CD8-positive, alpha-beta memory T cell (primary cell): ENCODE measurements at regions not wholly inside any gene's neighbourhood (a gene's known extent, or its start where the extent isn't known, plus 50 kb on each side); places are given as distances from the start of the nearest gene placed in this dataset.
"Not testable (repeated sequence)": the region's sequence is repeated elsewhere in the genome, so short reads cannot be mapped to it uniquely, and the experiment has no call there.

ENCODE experiments used
- CTCF ChIA-PET: fragments of 350-600 bp; sonication (Branson Sonifier 250); formaldehyde crosslinking; loops from one replicate; lab custom pipeline; 2021; ENCODE audit warnings: antibody characterized with exemption; lab: Charles Lee
- POLR2A ChIA-PET: fragments of 350-600 bp; sonication (Branson Sonifier 250); formaldehyde crosslinking; loops from one replicate; lab custom pipeline; 2021; ENCODE audit warnings: antibody characterized with exemption; lab: Charles Lee
- DNase-seq, 5 donors: peaks; one replicate each; pipeline versions ENCODE4 v3.0.0 to v3.0.0-alpha.2; 2020 to 2022; ENCODE audit warnings: mixed read lengths in 1 of 5
- H3K27ac ChIP-seq: one replicate; pipeline ENCODE4 v1.7.0; 2013; ENCODE audit warnings: low read depth, mild to moderate bottlenecking, low read length, moderate library complexity
- H3K27me3 ChIP-seq: 2 replicates; pipeline ENCODE4 v1.7.0; 2013; ENCODE audit warnings: low read length, mild to moderate bottlenecking; ENCODE audit not compliant: insufficient read depth, poor library complexity, severe bottlenecking
- H3K36me3 ChIP-seq: 2 replicates; pipeline ENCODE4 v1.7.0; 2013; ENCODE audit warnings: mild to moderate bottlenecking, low read length, moderate library complexity; ENCODE audit not compliant: insufficient read depth
- H3K4me1 ChIP-seq: 2 replicates; pipeline ENCODE4 v1.7.0; 2013; ENCODE audit warnings: mild to moderate bottlenecking, low read length, moderate library complexity; ENCODE audit not compliant: insufficient read depth
- H3K4me3 ChIP-seq: 2 replicates; pipeline ENCODE4 v1.7.0; 2013; ENCODE audit warnings: mild to moderate bottlenecking, low read length
- H3K9me3 ChIP-seq: 2 replicates; pipeline ENCODE4 v1.7.0; 2013; ENCODE audit warnings: mild to moderate bottlenecking, low read length
- H3K27ac Mint-ChIP-seq, 8 donors: one replicate each; pipeline ENCODE4 v1.8.0; 2020 to 2021; ENCODE audit warnings: mixed read lengths in 8 of 8, mild to moderate bottlenecking in 6 of 8, inconsistent platforms in 3 of 8, moderate library complexity in 3 of 8
- H3K27me3 Mint-ChIP-seq, 2 donors: one replicate each; pipeline ENCODE4 v1.8.0; 2020 to 2021; ENCODE audit warnings: mixed read lengths in 2 of 2, mild to moderate bottlenecking in 1 of 2, moderate library complexity in 1 of 2
- H3K36me3 Mint-ChIP-seq, 3 donors: one replicate each; pipeline ENCODE4 v1.8.0; 2020 to 2021; ENCODE audit warnings: mixed read lengths in 3 of 3, inconsistent platforms in 1 of 3, mild to moderate bottlenecking in 1 of 3
- H3K4me1 Mint-ChIP-seq, 3 donors: one replicate each; pipeline ENCODE4 v1.8.0; 2020 to 2021; ENCODE audit warnings: mixed read lengths in 3 of 3, inconsistent platforms in 1 of 3, mild to moderate bottlenecking in 1 of 3
- H3K4me3 Mint-ChIP-seq, 7 donors: one replicate each; pipeline ENCODE4 v1.8.0; 2020 to 2021; ENCODE audit warnings: mixed read lengths in 7 of 7, mild to moderate bottlenecking in 6 of 7, moderate library complexity in 4 of 7, inconsistent platforms in 2 of 7
- H3K9me3 Mint-ChIP-seq, 5 donors: one replicate each; pipeline ENCODE4 v1.8.0; 2020 to 2022; ENCODE audit warnings: mixed read lengths in 5 of 5, mild to moderate bottlenecking in 3 of 5, moderate library complexity in 2 of 5, inconsistent platforms in 1 of 5

- H3K4me1 Mint-ChIP-seq = no peaks in the 10 kb centered on the region
- no peak overlapping the region for H3K27ac Mint-ChIP-seq
- no peaks in the 10 kb centered on the region for H3K27me3 ChIP-seq
- H3K9me3 ChIP-seq = no peaks in the 10 kb centered on the region
- no peak overlapping the region for H3K27ac ChIP-seq
- peaks cover 3 to 4% of the 10 kb centered on the region in 2 donors for H3K27me3 Mint-ChIP-seq
- H3K36me3 ChIP-seq = no peaks in the 10 kb centered on the region
- no peaks in the 10 kb centered on the region for H3K4me1 ChIP-seq
- POLR2A ChIA-PET = no interaction called here
- CTCF ChIA-PET = no interaction called here
- no peak for DNase-seq
- no peak overlapping the region for H3K4me3 ChIP-seq
- no peak overlapping the region for H3K4me3 Mint-ChIP-seq
- H3K36me3 Mint-ChIP-seq = peaks cover 0 to 1% (median 0%) of the 10 kb centered on the region in 3 donors
- no peaks in the 10 kb centered on the region for H3K9me3 Mint-ChIP-seq
These were observed 209.1 kb upstream of the DAAM1 start for GRCh38 chr14:58979325-58979724.

- Histone ChIP-seq H3K9me3 (no peaks in the 10 kb centered on the region), H3K4me1 (no peaks in the 10 kb centered on the region), H3K27ac (no peak overlapping the region), H3K4me3 (no peak overlapping the region), H3K27me3 (no peaks in the 10 kb centered on the region), H3K36me3 (no peaks in the 10 kb centered on the region)
- Mint-ChIP-seq H3K4me1 (no peaks in the 10 kb centered on the region), H3K36me3 (no peaks in the 10 kb centered on the region), H3K27ac (no peak overlapping the region), H3K9me3 (no peaks in the 10 kb centered on the region), H3K4me3 (no peak overlapping the region), H3K27me3 (peaks cover 4% of the 10 kb centered on the region in 2 donors)
- no peak for DNase-seq
- ChIA-PET POLR2A (no interaction called here), CTCF (no interaction called here)
These were observed 206.6 kb upstream of the DAAM1 start for GRCh38 chr14:58981840-58982239.

- no peaks in the 10 kb centered on the region for H3K36me3 ChIP-seq
- Mint-ChIP-seq H3K36me3 (no peaks in the 10 kb centered on the region), H3K4me3 (no peak overlapping the region), H3K27ac (no peak overlapping the region), H3K9me3 (peaks cover 0 to 6% (median 0%) of the 10 kb centered on the region in 5 donors), H3K4me1 (no peaks in the 10 kb centered on the region), H3K27me3 (peaks cover 4% of the 10 kb centered on the region in 2 donors)
- no peak overlapping the region for H3K27ac ChIP-seq
- no peaks in the 10 kb centered on the region for H3K4me1 ChIP-seq
- no peak for DNase-seq
- no peak overlapping the region for H3K4me3 ChIP-seq
- H3K9me3 ChIP-seq = no peaks in the 10 kb centered on the region
- ChIA-PET CTCF (no interaction called here), POLR2A (no interaction called here)
- no peaks in the 10 kb centered on the region for H3K27me3 ChIP-seq
These were observed 202.7 kb upstream of the DAAM1 start for GRCh38 chr14:58985786-58986185.

GRCh38 chr14:58987591-58987990, 200.9 kb upstream of the DAAM1 start:
- ChIA-PET POLR2A (no interaction called here), CTCF (no interaction called here)
- Mint-ChIP-seq H3K27me3 (peaks cover 3 to 4% of the 10 kb centered on the region in 2 donors), H3K36me3 (no peaks in the 10 kb centered on the region), H3K4me1 (no peaks in the 10 kb centered on the region), H3K9me3 (peaks cover 0 to 6% (median 0%) of the 10 kb centered on the region in 5 donors), H3K27ac (no peak overlapping the region), H3K4me3 (no peak overlapping the region)
- Histone ChIP-seq H3K36me3 (no peaks in the 10 kb centered on the region), H3K27me3 (no peaks in the 10 kb centered on the region), H3K4me1 (no peaks in the 10 kb centered on the region), H3K9me3 (no peaks in the 10 kb centered on the region), H3K27ac (no peak overlapping the region), H3K4me3 (no peak overlapping the region)
- no peak for DNase-seq

GRCh38 chr14:58992935-58993334, 195.5 kb upstream of the DAAM1 start:
- Mint-ChIP-seq H3K4me1 (no peaks in the 10 kb centered on the region), H3K4me3 (no peak overlapping the region), H3K27ac (no peak overlapping the region), H3K27me3 (peaks cover 0 to 3% of the 10 kb centered on the region in 2 donors), H3K36me3 (peaks cover 0 to 1% (median 0%) of the 10 kb centered on the region in 3 donors), H3K9me3 (peaks cover 0 to 8% (median 1%) of the 10 kb centered on the region in 5 donors)
- H3K4me3 ChIP-seq = no peak overlapping the region
- no peaks in the 10 kb centered on the region for H3K36me3 ChIP-seq
- POLR2A ChIA-PET = no interaction called here
- no peak for DNase-seq
- no peaks in the 10 kb centered on the region for H3K9me3 ChIP-seq
- H3K27ac ChIP-seq = no peak overlapping the region
- CTCF ChIA-PET = no interaction called here
- no peaks in the 10 kb centered on the region for H3K27me3 ChIP-seq
- no peaks in the 10 kb centered on the region for H3K4me1 ChIP-seq

DNA sequence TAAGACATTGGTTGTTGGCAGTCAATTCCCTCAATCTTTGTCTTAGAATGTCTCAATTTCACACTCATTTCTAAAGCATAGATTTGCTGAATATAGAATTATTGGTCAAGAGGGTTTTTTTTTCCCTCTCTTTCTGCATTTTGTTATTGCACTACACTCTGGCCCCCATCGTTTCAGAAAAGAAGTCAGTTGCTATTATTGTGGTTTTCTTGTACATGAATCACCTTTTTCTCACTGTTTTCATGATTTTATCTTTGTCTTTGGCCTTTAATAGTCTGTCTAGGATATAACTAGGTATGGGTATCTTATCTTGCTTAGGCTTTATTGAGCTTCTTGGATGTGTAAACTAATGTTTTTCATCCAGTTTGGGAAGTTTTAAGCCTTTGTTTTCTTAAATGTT, 194.3 kb upstream of the DAAM1 start:
- POLR2A ChIA-PET = no interaction called here
- Histone ChIP-seq H3K27ac (no peak overlapping the region), H3K4me1 (no peaks in the 10 kb centered on the region), H3K9me3 (no peaks in the 10 kb centered on the region), H3K4me3 (no peak overlapping the region), H3K36me3 (no peaks in the 10 kb centered on the region), H3K27me3 (no peaks in the 10 kb centered on the region)
- peaks cover 0 to 3% of the 10 kb centered on the region in 2 donors for H3K27me3 Mint-ChIP-seq
- H3K27ac Mint-ChIP-seq = no peak overlapping the region
- peaks cover 0 to 1% (median 0%) of the 10 kb centered on the region in 3 donors for H3K36me3 Mint-ChIP-seq
- no peak for DNase-seq
- CTCF ChIA-PET = no interaction called here
- H3K4me1 Mint-ChIP-seq = no peaks in the 10 kb centered on the region
- H3K4me3 Mint-ChIP-seq = no peak overlapping the region
- peaks cover 0 to 5% (median 1%) of the 10 kb centered on the region in 5 donors for H3K9me3 Mint-ChIP-seq

DNA sequence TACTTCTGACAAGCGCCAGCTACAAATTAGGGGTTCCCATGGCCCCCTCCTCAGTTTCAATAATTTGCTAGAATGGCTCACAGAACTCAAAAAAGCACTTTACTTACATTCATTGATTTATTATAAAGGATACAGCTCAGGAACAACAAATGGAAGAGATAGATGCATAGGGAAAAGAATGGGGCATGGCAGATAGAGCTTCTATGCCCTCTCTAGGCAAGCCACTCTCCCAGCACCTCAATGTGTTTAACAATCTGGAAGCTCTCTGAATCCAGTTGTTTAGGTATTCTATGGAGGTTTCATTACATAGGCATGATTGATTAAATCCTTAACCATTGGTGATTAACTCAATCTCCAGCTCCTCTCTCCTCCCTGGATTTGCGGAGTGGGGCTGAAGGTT, 184.5 kb upstream of the DAAM1 start:
- no peak overlapping the region for H3K27ac ChIP-seq
- no peaks in the 10 kb centered on the region for H3K9me3 ChIP-seq
- H3K4me1 Mint-ChIP-seq = no peaks in the 10 kb centered on the region
- H3K4me3 ChIP-seq = no peak overlapping the region
- no peak for DNase-seq
- no peaks in the 10 kb centered on the region for H3K36me3 Mint-ChIP-seq
- no peaks in the 10 kb centered on the region for H3K27me3 ChIP-seq
- peaks cover 0 to 11% (median 2%) of the 10 kb centered on the region in 5 donors for H3K9me3 Mint-ChIP-seq
- no peaks in the 10 kb centered on the region for H3K36me3 ChIP-seq
- H3K4me3 Mint-ChIP-seq = no peak overlapping the region
- H3K4me1 ChIP-seq = no peaks in the 10 kb centered on the region
- CTCF ChIA-PET = no interaction called here
- POLR2A ChIA-PET = no interaction called here
- peaks cover 7 to 18% of the 10 kb centered on the region in 2 donors for H3K27me3 Mint-ChIP-seq
- H3K27ac Mint-ChIP-seq = no peak overlapping the region

GRCh38 chr14:59006179-59006578, 182.3 kb upstream of the DAAM1 start:
- DNase-seq, CTCF ChIA-PET, H3K27ac Mint-ChIP-seq, H3K36me3 Mint-ChIP-seq, H3K36me3 ChIP-seq, POLR2A ChIA-PET, H3K27me3 ChIP-seq, H3K4me3 Mint-ChIP-seq, H3K9me3 ChIP-seq, H3K4me1 ChIP-seq, H3K27ac ChIP-seq, H3K4me3 ChIP-seq, H3K4me1 Mint-ChIP-seq: not testable (repeated sequence)
- Mint-ChIP-seq H3K9me3 (peaks cover 1 to 14% (median 4%) of the 10 kb centered on the region in 5 donors), H3K27me3 (peaks cover 7 to 15% of the 10 kb centered on the region in 2 donors)

DNA sequence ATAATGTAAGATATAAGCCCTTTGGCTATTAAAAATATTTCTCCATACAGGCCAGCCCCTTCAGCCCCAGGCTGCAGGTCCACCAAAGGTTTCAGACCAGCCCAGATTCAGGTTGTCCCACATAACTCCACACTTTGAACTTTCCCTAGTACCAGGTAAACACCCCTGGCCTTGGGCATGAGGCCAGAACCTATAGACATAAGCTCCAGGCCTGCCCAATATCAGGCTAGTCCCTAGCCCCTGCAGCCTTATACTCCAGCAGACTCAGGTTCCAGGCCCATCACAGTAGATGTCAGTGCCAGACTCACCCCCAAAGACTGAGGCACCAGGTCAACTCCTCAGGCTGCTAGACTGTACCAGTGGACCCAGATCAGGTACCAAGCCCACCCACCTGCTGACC, 178.5 kb upstream of the DAAM1 start:
- Histone ChIP-seq H3K9me3 (no peaks in the 10 kb centered on the region), H3K4me3 (no peak overlapping the region), H3K4me1 (no peaks in the 10 kb centered on the region), H3K27me3 (no peaks in the 10 kb centered on the region), H3K27ac (no peak overlapping the region), H3K36me3 (no peaks in the 10 kb centered on the region)
- Mint-ChIP-seq H3K27me3 (peaks cover 2 to 11% of the 10 kb centered on the region in 2 donors), H3K27ac (no peak overlapping the region), H3K9me3 (peaks cover 16 to 26% (median 22%) of the 10 kb centered on the region in 5 donors), H3K4me3 (no peak overlapping the region), H3K4me1 (no peaks in the 10 kb centered on the region), H3K36me3 (no peaks in the 10 kb centered on the region)
- ChIA-PET CTCF (no interaction called here), POLR2A (no interaction called here)
- DNase-seq = no peak
